Gastroesophageal sphincter (tissue), 3 donors: ENCODE measurements at regions not wholly inside any gene's neighbourhood (a gene's known extent, or its start where the extent isn't known, plus 50 kb on each side); places are given as distances from the start of the nearest gene placed in this dataset.

Experiments used
- CTCF ChIP-seq, 4 experiments: fragments of 200-600 bp in 2 of 4; fragments of 450-650 bp in 2 of 4; sonication (generic) in 1 of 4; IDR thresholded peaks; one replicate each; pipeline ENCODE4 v1.5.1; 2017 to 2019; ENCODE audit warnings: antibody characterized with exemption in 4 of 4, mild to moderate bottlenecking in 2 of 4, moderate library complexity in 2 of 4
- EP300 ChIP-seq: sonication (generic); formaldehyde crosslinking; IDR thresholded peaks from one replicate; pipeline ENCODE4 v1.6.1; 2017; ENCODE audit warnings: antibody characterized with exemption, mild to moderate bottlenecking
- POLR2A ChIP-seq, 2 donors: fragments of 450-650 bp; IDR thresholded peaks; one replicate each; pipeline ENCODE4 v1.6.1; 2017; ENCODE audit warnings: antibody characterized with exemption in 2 of 2, mild to moderate bottlenecking in 2 of 2, moderate library complexity in 1 of 2
- POLR2AphosphoS5 ChIP-seq: sonication (generic); formaldehyde crosslinking; IDR thresholded peaks from one replicate; pipeline ENCODE4 v1.6.1; 2017; ENCODE audit warnings: antibody characterized with exemption

GRCh38 chr19:46913852-46914430 is 53.1 kb downstream of the ARHGAP35 start:
- TF ChIP-seq POLR2A (IDR thresholded peaks at IDR 0.05) (no peak), CTCF (IDR thresholded peaks at IDR 0.05) (no peak), POLR2AphosphoS5 (no peak), EP300 (no peak)
